Superior temporal gyrus (tissue), 1 donor: ENCODE measurements at regions not wholly inside any gene's neighbourhood (a gene's known extent, or its start where the extent isn't known, plus 50 kb on each side); places are given as distances from the start of the nearest gene placed in this dataset.

Source experiments
- DNase-seq: peaks from one replicate; pipeline ENCODE4 v3.0.0-alpha.2; 2016; ENCODE audit errors: extremely low spot score

DNA sequence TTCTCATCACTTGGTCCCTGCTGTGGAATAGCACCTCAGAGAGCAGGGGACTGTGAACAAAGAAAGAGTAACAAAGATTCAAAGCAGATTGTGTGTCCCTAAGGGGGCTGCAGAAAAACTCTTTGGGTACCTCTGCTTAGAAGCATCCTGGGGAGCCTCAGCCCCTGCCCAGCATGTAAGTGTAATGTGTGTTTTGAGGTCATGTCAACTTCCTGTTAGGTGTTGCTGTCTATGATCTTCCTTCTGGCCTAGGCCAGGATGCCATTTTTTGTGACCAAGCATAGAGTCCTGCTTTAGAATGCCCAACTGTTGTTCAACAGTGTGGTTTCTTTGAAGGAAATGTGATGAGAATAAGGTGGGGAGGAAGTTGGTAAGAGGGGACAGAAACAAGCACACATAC lies 77.1 kb upstream of the BCL6 start:
- DNase-seq = no peak

DNA sequence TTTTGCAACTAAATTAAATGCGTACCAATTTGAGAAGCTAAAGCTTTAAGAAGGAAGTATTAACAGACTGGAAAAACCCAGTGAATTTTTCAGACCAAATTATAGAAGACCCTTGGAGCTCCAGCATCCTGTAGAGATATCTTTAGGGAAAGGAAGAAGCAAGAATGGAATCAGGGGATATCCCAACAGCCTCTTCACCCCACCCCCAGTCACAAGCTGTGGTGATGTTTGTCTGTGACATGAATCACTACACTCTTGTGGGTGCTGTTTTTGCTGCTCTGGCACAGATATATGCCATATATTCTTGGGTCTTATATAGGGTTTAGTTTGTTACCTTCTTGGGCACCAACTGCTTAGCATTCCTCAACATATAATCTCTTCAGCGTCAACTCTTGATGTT lies 78.5 kb upstream of the BCL6 start:
- no peak for DNase-seq

DNA sequence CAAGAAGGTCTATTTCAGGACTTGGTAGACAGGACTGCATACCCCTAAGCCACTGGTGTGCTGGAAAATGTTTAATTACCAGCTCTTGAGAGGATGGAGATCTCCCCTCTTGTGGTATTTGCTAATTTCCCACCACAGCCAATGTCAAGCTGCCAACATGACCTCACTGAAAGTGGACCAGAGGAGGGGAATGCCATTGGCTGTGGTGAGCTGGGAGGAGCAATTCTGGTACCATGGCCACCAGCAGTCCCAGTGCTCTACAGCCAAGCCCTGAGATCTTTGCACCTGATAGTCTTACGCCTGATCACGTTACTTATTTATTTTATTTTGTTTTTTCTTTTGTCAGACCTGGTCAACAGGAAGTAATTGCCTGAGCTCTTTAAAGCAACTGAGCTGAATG lies 82.5 kb upstream of the BCL6 start:
- DNase-seq = no peak

DNA sequence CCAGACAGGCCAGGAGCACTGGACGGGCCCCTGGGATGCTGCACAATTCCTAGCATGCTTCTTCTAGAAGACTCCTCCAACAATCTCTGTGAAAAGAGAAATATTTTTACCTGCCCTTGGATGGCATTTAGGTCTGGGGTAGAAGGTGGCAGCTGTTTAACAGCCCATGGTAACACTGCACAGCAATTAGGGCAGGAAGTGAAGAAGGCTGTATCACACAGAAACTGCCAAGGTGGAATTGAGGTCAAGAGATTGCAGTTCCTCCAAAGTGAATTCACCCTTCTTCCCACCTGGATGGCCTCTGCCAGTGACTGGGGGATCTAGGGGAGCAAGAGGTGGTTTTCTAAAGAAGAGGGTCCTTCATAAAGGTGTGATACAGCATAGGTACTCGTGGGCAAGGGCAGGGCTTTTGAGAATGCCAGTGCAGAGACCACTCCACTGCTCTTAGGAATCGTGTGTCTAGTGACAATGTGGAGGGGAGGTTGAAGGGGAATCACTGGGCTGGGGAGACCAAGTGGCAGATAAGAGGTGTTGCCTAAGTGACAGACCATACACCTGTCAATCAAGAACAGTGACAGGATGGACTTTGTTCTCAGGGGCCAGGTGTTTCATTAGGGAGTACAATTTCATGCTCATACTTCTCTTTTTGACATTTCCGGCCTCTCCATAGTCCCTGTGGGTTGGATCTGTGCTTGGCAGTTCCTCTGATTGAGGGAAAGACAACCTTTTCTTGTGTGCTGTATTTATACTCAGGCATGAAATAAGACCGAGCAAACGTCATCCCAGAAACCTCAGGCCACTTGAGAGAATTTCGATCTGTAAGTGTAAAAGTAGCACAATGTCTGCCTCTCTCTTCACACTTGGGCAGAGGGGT lies 83.5 kb upstream of the BCL6 start:
- no peak for DNase-seq

DNA sequence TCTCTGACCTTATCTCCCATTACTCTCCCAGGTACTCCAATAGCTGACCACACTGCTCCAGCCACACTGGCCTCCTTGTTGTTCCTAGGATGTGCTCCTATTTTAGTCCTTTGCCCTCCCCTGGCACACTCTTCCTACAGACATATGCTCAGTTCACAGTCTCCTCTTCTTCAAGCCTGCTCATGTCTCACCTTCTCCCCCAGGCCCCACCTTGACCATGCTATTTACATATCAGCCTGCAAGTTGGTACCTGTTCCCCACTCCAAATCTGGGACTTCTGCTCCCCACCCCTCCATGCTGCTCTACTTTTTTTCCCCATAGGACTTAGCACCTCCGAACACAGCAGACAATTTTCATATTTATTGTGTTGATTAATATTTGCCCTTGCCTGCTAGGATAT lies 84.9 kb upstream of the BCL6 start:
- DNase-seq = no peak

DNA sequence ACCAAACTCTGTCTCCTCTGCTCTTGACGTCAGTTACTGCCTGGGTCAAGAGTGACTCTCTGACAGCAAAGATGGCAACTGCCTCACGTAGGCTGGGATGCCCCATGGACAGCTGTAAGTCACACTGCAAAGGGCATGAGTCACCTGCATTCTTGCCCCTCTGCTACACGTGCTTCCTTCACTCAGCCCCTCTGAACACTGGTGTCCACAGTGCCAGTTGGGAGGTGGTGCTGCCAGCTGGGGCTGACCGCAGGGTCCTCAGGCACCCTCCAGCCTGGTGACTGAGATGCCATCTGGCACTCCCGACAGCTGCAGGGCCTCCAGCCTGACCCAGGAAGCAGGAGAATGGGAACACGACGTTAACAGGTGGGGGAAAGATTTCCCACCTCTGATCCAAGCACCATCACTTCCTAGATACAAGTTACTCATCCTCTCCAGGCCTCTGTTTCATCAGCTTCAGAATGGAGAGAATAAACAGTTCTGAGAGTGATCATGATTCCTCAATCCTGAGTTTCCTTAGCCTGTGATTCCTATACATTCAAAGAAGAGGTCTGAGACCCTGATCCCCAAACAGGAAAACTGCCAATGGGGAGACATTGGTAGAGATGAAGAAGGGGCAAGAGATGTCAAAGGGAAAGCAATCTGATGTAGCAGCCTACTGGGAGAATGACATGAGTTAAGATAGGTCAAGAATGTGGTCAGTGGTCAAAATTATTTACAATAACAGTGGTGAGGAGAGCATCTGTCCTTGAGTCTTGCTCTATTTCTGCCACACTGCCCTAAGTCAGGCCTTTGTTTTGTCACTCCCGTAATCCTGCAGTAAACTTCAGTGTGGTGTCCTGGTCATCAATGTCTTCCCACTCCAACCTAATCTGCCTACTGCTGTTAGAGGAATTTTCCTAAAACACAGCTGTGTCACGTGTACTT lies 86.1 kb upstream of the BCL6 start:
- no peak for DNase-seq

DNA sequence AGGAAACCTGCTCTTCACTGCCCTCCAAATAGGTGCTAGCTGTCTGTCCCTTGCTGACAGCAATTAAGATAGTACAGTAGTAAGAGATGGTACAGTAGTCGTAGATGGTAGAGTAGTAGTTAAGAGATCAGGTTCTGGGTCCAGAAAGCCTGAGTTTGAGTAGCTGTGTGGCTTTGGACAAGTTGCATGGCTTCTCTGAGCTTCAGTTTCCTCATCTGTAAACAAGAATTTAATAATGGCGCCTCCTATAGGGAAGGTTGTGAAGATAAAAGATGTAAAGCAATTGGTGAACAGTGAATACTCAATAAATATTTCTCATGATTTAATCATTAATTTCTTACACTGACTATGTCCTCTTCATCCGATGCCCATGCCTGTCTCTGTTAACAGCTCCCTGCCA lies 86.9 kb upstream of the BCL6 start:
- DNase-seq = no peak

DNA sequence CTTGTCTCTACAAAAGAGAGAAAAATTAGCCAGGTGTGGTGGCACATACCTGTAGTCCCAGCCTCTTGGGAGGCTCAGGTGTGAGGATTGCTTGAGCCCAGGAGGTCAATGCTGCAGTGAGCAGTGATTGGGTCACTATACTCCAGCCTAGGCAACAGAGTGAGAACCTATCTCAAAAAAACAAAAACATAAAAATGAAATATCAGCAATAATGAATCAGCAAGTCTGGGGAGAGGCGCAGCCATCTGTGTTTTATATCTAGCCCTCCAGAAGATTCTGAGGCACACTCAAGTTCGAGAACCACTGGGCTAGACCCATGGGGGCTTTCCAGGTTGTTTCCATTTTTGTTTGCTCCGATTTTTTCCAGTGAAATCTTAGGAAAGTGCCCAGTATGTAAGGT lies 88.1 kb upstream of the BCL6 start:
- DNase-seq = no peak

DNA sequence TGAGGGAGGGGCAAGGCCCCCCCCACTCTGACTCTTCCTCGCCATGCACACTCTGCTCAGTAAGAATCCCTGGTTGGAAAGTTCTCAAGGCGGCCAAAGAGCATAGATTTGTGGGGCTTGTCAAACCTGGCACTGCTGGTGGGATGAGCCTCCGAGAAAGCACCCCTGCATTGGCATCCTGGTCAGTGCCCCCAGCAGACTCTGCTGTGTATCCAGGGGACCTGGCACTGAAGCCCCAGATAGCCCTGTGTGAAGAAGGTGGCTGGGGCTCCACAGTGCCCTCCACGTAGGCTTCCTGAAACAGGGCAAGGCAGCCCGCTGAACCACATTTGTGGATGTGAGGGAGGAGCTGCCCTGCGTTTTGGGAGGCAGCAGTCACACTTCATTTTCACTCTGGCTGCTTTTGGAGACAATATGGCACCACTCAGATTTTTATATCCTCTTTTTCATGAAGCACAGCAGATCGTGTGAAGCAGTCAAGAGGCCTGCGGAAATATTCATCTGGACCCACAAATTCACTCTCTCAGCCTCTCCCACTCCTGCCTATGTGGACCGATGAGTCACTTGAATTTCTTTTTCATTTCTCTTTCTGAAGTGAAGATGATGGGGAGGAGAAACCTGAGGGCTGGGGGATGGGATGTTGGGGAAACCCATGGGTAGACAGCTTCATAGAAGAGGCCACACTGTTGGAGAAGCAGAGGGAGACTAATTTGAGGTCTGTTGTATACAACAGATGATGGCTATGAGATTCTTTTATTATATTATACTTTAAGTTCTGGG lies 88.7 kb upstream of the BCL6 start:
- DNase-seq = no peak

DNA sequence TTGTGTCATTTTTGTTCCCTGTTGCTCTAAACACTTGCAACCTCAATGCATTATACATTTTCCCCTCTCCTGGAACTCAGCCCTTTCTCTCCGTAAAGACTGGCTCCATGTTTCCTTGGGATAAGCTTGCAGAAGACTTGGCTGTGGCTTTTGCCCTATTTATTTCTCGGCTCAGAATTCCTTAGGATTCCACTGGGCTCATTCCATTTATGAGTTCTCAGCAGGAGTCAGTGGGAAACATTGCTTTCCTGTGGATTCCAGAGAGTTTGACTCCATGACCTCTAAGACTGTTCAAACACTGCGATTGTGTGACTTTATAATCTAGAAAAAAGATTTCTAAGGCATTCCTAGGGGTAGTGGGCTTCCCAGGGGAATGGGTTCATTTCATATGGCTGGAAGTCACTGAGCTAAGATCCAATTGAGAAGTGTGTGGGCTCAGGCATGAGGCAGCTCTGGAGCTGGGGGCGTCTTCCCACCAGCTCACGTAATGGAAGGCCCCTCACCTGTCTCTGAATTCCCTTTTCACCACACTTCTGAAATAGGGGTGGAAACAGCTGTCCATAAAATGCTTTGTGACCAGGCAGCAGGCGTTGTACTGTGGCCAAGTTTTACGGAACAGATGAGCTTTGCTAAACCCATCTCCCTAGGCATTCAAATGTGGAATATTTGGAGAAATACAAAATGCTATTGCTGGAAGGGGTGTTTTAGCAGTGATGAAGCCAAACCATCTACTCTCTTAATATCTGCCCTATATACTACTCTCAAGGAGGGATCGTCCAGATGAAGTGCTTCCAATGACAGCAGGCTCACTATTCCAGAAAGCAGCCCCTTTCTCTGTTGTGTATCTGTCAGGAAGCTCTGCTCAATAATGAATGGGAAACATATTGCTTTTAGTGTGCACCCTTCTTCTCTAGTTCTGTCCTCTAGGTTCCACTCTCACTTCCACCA lies 91.8 kb upstream of the BCL6 start:
- DNase-seq = no peak

DNA sequence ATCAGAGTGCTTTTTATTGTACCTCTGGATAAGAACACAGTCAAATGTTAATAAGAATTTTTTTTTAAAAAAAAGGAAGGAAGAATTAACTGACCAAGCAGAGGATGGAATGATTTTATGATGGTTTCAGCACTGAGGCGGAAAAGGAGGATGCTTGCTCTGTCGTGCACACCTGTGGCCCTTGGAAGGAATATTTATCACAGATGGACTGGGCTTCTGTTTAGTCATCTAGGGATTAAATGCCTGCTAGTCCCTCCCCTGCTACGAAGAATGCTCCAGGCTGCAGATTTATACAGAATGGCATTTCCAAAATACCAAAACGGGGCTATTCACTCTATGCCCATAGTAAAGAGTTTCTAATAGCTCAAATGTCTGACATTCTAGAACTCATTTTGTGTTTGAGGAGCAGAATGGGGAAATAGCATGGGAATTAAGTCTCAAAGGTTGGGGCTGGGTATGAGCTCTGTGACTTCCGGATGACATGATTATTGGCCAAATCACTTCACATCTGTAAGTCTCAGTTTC lies 92.8 kb upstream of the BCL6 start:
- no peak for DNase-seq

DNA sequence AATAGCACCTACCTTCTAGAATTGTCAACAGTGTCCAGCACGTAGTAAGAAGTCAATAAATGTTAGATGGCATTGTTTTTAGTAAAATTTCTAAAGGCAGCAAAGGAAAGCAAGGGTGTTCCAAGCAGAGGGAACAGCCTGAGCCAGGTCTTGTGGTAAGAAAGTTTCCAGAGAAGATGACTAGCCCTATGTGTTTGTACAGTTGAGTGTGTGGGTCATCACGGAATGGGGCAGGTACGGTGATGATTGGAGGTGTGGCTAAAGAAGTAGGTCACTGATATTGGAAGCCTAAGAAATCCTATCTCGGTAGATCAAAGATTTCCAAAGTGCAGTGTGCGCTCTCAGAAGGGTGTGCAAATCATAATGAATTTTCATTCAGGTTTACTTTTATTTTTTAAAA lies 94.2 kb upstream of the BCL6 start:
- no peak for DNase-seq

DNA sequence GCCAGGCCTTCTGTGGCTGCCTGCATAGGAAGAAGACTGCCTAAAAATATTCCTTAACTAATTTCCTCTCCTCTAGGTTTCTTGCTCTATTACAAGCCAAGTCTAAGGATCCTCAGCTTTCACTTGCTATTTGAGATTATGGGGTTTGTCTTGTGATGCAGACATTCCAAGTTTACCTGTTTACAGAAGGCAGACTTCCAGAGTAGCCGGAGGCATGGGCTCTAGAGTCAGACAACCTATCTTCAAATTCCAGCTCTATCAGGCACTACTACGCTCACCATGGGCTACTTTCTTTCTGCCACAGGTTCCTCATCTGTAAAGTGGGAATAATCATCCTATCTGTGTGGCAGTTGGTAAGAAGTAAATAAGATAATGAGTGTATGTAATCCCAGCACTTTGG lies 95.6 kb upstream of the BCL6 start:
- no peak for DNase-seq

DNA sequence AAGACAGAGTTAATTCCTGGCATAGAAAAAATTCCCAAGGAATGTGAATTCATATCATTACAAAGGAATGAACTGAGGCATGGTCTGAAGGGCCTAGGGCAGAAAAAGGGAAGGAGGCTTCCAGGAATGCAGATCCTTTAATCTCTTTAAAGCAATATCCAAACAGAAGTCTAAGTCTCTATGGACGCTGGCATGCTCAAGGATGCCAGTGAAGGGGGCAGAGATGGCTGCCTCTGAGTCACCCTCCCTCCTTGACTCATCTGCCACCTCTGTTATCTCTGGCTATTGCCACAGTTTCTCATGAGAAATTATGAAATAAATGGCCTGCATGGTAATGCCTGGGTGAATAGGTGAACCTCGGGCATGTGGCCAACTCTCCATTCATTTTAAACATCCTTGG lies 96.3 kb upstream of the BCL6 start:
- DNase-seq = no peak

DNA sequence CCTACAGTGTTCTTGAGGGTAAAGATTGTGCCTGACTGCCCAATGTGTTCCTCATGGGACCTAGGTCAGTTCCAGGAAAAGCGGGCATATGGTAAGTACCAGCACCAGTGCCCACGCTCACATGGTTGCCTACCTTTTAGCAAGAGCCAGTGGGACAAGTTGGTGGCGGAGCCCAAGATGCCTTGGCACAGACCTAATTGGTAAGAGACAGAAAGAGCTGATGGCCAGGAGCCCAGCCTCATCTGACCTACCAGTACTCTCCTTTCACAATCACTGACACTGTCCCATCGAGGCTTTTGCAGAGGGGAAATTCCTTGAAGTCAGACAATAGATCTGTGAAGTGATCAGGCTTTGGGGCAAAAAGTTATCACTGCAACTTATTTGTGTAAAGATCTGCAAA lies 98.4 kb upstream of the BCL6 start:
- DNase-seq = no peak

DNA sequence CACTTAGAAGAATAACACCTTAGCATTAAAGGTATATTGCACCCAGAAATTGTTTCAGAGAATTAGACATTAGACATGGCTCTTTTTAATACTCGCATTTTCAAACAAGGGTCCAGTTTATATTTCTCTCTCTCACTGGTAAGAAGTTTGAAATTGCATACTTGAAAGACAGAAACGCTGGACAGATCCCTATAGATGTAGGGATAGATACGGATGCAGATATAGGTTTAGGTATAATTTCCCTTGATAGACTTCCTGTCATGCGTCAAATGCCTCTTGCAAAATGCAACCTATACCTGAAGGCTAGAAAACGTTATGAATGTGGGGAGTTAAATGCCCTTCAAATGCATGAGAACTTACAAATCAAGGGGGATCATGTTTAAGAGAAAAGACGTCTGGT lies 99.4 kb upstream of the BCL6 start:
- no peak for DNase-seq

DNA sequence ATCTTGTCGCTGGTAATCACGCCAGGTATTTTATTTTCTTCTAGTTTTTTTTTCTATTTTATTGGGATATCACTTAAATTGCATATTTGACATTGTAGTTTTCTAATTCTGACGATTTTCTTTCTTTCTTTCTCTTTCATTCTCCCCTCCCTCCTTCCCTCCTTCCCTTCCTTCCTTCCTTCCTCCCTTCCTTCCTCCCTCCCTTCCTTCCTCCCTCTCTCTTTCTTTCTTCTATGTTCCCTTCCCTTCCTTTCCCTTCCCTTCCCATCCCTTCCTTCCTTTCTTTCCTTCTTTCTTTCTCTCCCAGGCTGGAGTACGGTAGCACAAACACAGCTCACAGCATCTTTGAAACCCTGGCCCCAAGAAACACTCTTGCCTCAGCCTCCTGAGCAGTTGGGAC lies 100.6 kb upstream of the BCL6 start:
- DNase-seq = no peak

DNA sequence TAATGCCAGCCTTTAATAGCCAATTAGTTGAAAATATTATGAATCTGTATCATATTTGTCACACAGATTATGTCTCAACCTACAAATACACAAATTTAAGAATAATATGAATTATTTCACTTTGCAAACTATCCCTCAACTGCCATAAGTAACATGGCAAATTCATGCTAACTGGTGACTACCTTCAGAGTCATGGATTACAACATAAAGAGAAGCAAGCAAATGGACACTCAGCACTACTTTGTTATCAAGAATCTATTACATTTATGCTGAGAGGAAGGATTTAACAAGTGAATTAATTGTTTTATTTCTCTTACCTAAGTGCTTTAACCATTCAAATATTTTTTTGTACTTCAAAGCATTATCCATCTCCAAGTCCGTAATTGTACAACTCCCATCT lies 103.1 kb upstream of the BCL6 start:
- DNase-seq = no peak

DNA sequence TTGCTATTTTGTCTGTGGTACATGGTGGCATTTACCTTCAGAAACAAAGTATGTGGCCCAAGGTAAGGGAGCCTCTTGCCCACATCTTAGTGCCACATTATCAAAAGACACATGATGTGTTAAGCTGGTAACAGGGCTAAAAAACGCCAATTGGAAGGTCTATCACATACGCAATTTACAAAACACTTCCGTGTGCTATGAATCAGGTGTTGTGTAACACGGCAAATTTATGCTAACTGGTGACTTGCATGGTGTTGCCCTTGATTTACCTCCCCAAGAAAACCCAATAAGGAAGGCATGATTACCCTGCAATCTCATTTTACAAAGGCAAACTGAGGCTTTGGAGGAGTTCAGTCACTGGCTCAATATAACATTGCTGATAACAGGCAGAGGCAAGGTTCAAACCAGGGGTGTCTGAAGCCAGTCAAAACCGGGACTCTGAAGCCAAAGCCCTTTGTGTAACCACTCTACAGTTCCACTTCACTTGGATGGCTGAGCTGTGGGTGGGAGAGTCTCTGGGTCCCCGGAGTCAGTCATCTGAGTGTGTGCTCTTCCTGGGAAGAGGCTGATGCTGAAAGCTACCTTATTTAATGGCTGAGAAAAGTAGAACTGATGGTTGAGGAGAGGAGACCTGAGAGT lies 103.9 kb upstream of the BCL6 start:
- no peak for DNase-seq

DNA sequence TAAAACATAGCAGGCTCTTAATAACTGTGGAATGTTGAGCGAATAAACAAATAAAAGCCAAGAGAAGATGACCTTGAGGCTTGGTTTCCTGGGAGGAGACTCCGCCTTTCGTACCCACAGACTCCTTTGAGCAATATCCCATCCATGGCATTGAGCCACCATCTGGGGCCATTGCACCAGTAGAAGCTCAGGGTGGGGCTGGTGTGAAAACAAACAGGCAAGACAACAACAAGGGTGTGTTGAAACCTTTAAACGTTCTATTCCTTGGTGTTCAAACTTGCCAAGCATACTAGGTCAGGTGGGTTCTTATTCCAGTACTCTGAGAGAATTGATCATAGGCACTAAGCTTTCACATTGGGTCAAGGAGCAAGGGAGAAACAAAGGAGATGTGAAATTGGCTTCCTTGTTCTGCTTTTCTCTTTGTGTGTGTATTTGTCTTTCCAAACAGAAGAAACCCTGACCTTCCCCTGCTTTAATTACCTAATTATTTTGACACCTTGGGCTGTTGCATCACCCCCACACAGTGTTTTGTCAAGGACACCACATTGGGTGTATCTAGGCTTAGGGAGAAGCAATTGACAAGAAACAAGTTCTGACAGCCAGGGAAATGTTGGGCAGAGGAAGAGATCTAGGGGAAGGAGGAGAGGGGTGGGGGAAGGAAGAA lies 105.1 kb upstream of the BCL6 start:
- no peak for DNase-seq
